GM19238 (cell line): ENCODE measurements at regions not wholly inside any gene's neighbourhood (a gene's known extent, or its start where the extent isn't known, plus 50 kb on each side); places are given as distances from the start of the nearest gene placed in this dataset.
"Not testable (repeated sequence)": the region's sequence is repeated elsewhere in the genome, so short reads cannot be mapped to it uniquely, and the experiment has no call there.

Experiments
- DNase-seq: peaks from one replicate; pipeline ENCODE4 v3.0.0; 2011; ENCODE audit warnings: low spot score; ENCODE audit not compliant: insufficient read length

DNA sequence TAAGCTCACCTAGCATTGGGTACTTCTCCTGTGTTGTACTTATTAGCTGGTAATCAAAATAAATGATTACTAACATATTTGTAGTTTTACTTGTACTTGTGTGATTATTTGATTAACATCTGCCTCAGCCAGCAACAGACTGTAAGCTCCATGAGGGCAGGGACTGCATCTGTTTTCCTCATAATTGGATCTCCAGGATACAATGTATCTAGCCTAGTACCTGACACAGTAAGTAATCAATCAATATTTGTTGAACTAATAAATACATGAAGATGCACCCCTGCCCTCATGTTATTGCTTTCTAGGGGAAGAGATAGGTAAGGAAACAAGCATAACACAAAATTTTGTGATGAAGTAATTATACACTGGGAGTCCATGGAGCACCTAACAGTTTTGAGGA, 101.5 kb downstream of the TENT5C start:
- no peak for DNase-seq

DNA sequence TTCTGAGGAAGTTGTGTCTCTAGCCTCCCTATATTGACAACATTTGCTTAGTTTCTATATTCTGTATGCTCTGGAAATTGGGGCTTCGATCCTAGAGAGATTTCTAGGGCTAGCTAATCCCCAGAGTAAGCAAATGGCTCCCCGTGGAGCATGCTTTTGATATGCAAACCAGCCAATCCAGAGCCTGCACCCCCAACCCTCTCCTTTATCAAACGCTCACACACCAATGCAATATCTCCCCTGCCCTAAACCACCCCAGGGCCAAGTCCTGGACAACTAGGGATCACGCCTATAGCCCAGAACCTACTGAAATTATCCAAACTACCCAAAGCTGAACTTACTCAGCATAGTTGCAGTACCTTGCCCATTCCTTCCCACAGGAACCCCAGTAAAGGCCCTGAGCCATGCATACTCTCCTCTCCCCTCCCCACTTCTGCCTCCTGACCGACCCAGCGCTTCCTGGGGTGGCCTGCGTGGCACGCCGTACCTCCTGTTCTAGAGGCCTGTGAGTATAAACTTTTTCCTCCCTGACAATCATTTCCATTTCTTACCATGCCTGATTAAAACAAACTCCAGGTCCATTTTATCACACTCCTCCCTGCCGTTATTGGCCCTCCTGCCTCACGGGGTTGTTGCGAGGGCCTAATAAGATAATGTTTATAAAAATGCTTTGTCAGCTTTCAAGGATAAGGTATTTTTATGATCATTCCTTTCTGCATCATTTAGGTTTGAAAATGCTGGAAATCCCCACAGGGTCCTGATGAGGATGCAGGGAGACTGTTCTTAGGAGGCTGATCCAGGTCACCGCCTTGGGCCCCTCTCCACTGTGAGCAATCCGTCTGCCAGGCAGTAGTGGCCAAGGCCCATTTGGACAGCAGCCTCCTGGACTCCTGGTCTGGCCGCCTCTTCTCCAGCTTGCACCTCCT, 102.7 kb downstream of the TENT5C start:
- no peak for DNase-seq

DNA sequence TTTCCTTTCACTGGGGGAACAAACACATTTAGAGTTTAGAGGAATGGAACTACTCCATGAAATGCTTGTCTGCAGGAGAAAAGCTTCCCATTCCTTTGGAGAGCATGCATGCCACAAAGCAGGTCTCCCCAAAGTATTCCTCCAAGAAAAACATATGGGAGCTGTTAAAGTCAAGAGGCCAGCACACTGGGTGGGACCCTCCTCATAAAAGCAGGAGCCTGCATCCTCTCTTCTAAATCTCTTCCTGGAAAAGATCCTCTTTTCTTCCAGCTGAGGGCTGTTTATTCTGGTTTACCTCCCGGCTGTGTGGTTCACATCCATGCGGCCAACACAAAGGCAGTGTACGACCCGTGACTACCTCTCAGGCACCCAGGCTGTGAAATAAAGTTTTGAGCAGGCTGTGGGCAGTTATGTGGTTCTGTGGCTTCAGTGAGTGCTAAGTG, 103.4 kb downstream of the TENT5C start:
- DNase-seq: no peak

DNA sequence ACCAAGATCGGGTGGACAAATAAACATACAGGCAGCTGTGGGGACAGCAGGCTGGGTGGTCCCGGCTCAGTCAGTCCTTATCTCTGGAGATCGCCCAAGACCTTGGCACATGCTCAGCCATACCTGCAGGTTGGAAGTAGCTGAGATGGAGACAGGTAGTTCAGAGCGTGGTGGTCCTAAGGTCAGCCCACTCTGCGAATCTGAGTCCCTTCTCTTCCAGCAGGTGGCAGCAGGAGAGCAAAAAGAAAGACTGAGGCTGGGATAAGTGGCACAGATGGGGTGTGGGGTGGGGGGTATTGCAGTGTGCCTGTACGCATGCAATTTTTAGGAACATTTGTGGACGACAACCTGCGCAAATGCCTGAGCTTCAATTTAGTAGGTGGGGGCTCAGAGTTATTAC, 104.9 kb downstream of the TENT5C start:
- DNase-seq: no peak

DNA sequence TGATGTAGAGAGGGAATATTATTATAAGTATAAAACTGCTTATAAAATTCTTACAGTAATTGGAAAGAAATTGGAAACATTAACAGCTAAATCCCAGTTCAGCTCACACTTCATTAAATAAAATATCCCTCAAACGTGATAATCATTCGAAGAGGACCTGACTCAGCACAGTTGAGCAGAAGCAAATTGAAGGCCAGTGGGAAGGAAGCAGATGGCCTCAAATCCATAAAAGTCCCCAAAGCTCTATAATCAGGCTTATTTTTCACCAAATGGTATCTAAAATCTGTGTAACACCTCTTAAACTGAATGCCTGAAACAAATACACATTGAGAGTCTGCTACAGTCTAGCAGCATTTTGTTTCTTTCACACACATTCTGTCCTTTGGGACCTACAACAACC, 106.8 kb downstream of the TENT5C start:
- no peak for DNase-seq

DNA sequence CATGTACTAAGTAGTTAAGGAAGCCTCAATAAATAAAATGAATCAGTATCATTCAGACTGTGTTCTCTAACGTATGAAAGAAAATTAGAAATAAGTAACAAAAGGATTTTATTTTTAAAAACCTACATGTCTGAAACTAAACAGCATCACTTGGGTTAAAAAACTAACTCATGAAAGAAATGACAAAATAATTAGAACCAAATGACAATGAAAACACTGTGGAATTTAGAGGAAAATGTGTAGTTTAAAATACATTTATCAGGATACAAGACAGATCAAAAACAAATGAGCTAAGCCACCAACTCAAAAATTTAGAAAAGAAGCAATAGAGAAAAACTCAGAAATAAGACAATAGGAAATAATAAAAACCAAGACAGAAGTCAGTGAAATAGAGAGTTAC, 108.7 kb downstream of the TENT5C start:
- DNase-seq: no peak

DNA sequence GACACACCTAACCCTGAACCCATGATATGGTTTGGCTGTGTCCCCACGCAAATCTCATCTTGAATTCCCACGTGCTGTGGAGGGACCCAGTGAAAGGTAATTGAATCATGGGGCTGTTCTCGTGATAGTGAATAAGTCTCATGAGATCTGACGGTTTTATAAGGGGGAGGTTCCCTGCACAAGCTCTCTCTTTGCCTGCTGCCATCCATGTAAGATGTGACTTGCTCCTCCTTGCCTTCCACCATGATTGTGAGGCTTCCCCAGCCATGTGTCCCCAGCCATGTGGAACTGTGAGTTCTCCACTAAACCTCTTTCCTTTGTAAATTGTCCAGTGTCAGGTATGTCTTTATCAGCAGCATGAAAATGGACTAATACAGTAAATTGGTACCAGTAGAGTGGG, 110.2 kb downstream of the TENT5C start:
- not testable (repeated sequence) for DNase-seq

DNA sequence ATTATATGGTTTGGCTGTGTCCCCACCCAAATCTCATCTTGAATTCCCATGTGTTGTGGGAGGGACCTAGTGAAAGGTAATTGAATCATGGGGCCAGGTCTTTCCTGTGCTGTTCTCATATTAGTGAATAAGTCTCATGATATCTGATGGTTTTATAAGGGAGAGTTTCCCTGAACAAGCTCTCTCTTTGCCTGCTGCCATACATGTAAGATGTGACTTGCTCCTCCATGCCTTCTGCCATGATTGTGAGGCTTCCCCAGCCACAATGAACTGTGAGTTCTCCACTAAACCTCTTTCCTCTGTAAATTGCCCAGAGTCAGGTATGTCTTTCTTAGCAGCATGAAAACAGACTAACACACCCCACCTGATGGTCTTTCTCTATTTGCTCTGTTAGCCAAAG, 112.1 kb downstream of the TENT5C start:
- DNase-seq: not testable (repeated sequence)

DNA sequence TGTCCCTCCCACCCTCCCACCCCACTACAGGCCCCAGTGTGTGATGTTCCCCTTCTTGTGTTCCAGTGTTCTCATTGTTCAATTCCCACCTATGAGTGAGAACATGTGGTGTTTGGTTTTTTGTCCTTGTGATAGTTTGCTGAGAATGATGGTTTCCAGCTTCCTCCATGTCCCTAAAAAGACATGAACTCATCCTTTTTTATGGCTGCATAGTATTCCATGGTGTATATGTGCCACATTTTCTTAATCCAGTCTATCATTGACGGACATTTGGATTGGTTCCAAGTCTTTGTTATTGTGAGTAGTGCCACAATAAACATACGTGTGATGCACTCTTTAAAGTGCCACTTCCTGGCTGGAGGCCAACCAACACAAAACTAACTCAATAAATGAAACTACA, 112.7 kb downstream of the TENT5C start:
- not testable (repeated sequence) for DNase-seq

DNA sequence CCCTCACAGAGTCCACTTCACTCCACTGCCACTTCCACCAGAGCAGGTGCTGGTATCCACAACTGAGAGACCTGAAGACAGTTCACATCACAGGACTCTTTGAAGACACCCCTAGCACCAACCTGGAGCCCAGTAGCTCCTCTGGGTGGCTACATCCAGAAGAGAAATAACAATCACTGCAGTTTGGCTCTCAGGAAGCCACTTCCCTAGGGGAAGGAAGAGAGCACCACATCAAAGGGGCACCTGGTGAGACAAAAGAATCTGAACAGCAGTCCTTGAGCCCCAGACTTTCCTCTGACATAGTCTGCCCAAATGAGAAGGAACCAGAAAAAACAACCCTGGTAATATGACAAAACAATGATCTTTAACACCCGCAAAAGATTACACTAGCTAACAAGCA, 113.2 kb downstream of the TENT5C start:
- no peak for DNase-seq

DNA sequence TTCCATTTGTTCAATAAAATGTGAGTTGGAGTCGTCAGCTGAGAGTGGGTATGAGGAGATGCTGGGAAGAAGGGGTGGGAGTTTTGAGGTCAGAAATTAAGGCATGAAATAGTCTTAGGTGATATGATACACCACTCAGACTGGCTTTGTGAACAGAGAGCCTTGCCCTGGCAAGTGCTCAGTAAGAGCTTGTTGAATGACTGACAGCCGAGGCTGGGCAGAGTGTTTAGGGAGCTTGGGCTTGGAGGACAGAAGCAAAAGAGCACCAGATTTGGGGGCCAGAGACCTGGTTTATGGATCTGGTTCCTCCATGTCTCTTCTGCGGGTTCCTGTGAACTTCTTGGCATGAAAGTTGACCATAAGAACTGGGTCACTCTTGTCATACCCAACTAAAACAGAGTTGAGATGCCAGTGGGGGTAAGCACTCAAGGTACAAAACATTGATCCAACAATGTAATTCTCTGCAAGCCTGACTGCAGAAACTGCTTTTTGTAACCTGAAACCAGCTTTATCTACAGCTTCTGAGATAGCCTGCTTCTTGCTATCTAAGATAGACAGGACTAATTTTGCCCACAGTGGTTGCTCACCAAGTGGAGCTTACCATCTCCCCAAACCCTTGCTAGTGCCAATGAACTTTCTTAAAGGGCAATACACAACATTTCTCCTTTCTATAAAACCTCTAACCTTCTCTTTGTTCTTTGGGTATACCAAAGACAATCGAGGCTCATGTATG, 126.4 kb downstream of the TENT5C start:
- no peak for DNase-seq

DNA sequence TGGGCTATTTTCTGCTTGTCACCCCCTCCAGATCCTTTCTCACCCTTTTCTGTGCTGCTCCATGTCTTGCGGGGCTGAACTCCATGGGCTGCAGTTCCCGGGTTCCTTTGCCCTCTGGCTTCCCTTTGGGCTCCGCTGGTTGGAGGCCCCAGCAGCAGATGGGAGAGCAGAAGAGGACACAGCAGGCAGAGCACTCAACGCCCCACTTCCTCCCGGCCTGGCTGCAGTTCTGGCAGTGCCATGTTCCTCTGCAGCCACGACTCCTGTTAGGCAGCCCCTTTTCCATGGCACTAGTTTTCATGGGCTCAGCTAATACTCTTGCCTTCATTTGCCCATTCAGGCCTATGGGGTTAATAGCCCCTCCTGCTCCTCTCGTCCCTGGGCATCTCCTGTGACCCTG, 127.1 kb downstream of the TENT5C start:
- DNase-seq: no peak

DNA sequence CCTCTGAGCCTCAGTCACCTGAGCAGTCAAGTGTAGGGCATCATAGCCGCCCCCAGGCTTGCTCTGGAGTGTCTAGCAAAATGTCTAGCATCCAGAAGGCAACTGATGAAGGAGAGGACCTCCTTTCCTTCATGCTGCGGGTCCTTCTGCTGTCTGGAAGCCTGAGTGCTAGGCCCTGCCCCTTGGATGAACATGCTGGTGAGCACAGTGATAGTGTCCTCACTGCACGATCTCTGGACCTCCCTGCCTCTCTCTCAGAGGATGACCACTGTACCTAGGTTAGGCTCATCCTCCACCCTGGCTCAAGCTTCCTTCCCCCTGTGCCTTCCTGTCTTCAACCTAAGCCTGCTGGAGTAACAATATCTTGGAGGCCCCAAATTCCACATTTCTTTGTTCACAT, 128.6 kb downstream of the TENT5C start:
- DNase-seq: no peak

DNA sequence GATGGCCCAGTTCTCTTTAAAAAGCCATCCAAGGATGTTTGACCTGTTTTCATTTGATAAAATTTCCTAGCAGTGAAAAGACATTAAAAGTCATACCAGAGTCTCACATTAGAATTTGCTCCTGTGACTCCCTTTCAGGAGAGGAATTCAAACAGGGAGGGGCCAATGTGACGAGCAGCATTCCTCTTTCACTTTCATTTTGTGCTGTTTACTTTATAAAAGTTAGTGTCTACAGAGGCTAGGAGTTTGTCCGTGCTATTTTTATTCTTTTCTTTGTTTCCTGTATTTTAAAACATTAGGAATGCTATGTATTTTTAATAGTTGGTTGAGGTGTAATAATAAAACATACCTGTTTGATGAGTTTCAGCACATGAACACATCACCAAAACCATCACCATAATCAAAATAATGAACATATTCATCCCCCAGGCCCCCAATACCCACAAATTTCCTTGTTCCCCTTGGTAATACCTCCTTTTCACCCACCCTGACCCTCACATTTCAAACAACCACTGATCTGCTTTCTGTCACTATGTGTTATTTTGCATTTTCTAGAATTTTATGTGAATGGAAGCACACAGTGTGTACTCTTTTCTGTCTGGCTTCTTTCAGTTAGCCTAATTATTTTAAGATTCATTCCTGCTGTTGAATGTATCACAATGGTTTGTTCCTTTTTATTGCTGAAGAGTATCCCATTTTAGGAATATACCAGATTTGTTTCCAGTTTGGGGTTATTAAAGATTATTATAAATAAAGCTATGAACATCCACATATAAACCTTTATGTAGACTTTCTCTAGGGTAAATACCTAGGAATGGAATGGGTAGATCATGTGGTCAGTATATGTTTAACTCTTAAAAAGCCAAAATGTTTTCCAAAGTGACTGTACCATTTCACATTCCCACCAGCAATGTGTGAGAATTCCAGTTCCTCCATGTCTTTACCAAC, 129.5 kb downstream of the TENT5C start:
- DNase-seq: no peak

DNA sequence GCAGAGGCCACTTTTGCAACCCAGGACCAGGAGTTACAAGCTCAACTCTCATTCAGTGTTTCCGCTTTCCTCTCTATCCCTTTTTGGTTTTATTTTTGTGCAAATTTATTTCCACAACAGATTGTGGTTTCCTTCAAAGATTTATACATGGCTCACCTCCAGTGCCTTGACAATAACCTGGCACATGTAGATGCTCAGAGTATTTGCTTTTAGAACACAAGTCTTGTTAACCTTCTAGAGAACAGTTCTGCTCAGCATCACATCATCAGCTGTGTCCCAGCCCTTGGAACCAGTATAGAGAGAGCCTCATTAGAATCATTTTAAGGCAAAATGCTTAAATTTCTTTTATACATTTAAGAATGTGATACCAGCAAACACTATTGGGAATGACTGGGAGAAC, 133.7 kb downstream of the TENT5C start:
- DNase-seq: no peak

DNA sequence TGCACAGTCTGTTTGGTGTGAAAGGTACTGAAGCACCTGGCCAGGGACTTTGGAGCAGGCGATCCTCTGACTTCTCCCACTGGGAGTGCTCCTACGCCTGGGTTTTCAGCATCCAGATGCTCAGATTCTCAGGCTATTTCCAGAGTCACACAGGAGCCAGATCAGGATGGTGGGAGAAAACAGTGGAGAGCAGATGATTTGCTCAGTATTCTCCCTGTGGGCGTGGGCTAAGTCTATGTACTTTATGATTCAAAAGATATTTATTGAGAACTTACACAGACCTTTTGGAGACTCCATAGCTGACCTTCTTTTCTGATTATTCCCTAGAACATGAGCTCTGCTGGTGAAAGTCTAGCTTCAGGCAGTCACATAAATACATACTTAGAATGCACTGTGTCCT, 134.6 kb downstream of the TENT5C start:
- DNase-seq: no peak

DNA sequence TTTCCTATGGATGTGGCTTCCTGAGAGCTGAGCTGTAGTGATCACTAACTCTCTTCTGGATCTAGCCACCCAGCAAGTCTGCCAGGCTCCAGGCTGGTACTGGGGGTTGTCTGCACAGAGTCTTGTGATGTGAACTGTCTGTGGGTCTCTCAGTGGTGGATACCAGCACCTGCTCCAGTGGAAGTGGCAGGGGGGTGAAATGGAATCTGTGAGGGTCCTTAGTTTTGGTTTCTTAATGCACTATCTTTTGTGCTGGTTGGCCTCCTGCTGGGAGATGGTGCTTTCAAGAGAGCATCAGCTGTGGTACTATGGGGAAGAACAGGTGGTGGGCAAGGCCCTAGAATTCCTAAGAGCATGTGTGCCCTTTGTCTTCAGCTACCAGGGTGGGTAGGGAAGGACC, 140.7 kb downstream of the TENT5C start:
- DNase-seq: not testable (repeated sequence)

DNA sequence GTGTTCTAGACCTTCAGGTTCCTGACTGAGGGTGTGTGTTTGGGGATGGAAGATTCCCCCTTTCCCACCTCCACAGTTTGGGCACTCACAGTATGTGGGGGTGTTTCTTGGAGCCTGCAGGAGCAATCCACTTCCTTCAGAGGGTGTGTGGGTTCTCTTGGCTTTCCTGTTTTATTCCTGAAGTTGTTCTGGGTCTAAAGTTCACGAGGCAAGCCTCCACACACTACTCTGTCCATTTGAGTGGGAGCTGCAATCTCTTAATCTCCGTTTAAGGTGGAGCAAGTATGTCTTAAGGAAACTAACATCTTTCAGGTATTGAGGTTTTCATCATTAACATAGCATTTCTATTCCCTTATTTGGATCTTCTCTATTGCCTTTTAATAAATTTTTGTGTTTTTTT, 141.8 kb downstream of the TENT5C start:
- no peak for DNase-seq

DNA sequence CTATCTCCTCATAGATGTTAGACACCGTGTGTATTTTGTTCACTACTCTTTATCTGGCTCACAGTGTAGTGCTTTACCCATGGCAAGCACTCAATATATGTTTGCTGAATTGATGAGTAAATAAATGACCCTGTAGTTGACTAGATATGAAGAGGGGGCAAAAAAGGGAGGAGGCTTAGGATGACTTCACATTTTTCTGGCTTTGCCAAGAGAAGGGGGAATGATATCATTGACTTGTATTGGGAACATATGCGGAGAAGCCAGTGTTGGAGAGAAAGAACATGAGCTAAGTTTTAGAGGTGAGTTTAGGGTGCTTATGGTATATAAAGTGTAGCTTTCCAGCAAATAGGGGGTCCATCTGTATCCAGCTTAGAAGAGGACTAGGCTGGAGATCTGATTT, 145.5 kb downstream of the TENT5C start:
- no peak for DNase-seq

DNA sequence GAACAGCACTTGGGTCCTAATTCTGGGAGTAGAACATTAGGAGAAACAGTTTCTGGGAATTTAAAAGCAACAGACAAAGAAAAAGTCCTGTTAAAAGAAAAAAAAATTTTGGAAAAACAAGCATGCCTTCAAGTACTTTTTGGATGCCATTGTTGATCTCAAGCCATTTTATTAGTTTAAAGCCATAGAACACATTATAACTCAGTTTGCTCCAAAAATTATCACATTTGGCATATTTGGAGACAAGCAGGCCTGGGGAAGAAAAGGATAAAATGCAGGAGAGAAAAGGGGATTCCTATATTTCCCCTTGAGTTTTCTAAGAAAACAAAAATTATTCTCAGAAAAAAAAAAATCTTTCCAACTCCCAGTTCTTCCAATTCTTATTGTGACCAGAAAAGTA, 146.8 kb downstream of the TENT5C start:
- no peak for DNase-seq

DNA sequence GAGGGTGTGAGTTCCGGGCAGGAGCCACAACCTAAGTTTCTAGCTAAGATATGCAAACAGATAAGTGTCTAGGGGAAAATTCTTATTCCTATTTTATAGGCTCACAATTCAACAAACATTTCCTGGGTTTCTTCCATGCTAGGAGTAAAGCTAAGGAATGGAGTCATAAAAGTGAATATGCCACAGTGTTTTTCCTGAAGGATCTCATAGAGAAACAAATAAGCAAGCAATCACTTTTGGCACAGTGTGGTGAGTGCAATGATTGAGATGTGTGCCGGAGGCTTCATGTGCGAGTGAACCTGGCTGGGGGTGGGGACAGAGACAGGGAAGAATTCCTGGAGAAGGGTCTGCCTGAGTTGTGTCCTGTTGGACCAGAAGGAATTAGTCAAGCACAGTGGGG, 147.4 kb downstream of the TENT5C start:
- DNase-seq: no peak

DNA sequence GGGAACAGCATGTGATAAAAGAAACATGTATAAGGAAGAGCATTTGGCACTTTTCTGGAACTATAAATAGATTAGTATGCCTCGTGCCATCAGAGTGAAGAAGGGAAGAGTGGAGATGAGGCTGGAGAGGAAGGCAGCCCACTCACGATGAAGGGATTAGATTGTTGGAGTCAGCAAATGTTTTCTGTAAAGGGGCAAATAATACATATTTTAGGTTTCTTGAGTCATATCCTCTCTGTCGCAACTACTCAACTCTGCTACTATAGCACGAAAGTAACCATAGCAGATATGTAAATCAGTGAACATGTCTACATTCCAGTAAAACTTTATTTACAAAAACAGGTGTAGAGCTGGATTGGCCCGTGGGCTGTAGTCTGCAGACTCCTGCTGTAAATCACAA, 147.8 kb downstream of the TENT5C start:
- DNase-seq: no peak
